ENCODE measurements at regions not wholly inside any gene's neighbourhood (a gene's known extent, or its start where the extent isn't known, plus 50 kb on each side); places are given as distances from the start of the nearest gene placed in this dataset.

DNA sequence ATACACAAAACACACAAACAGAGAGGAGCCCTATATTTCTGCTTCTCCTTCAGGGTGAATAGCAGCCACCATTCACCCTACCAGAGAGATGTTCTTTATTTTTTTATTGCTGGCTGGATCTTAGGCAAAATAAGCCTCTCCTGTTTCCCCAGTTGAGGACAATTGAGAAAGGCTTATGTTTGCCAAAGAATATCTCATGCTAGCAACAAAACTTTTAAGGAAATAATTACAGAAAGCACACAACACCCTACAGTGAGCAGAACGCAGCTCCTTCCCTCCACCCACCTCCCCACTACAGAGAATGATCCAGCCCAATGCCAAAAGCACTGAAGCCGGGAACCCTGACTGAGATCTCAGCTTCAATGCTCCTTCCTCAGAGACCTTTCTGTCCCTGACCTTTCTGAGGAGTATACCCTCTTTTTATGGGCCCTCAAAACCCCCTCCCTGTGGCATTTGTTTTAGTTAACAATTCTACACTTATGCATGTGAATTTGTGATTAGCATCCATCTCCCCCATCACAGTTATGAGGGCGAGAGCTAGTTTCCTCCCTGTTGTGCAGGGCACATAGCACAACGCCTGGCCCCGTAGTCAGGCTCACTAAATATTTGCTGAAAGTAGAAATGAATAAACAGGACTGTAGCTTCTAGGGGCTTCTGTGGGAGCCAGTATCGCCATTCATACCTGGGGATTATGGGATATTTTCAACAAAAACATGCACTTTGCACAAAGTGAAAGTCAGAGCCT lies 491.6 kb upstream of the CDH4 start:
- Histone ChIP-seq H3K4me1 (replicated peaks) (no peaks in the 10 kb centered on the region), H3K36me3 (no peaks in the 10 kb centered on the region), H3K9me3 (replicated peaks) (no peaks in the 10 kb centered on the region), H3K27ac (no peak overlapping the region), H3K27me3 (replicated peaks) (no peaks in the 10 kb centered on the region), H3K4me3 (no peak overlapping the region)
- no peak for DNase-seq (ENCODE audit: low read depth in 1 of 2, low spot score in 2 of 2)

DNA sequence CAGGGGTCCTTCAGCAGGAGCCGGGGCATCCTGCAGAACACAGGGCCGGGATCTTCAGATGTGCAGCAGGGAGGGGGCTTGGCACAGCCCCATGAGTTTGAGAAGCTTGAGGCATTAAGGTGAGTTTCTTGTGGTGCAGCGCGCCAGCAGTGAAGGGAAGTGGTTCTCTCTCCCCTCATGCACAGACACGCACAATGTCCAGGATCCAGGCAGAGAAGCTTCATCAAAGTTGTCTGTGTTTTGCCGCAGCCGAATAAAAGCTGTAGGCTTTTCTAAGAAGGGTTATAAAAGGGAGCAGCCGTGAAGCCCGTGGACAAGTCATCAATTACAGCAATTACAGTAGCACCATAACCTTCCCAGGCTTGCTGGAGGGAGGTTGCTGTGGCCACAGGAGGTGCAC lies 491.0 kb upstream of the CDH4 start:
- no peak for DNase-seq (ENCODE audit: low read depth in 1 of 2, low spot score in 2 of 2)
- no peaks in the 10 kb centered on the region for H3K27me3 ChIP-seq (replicated peaks)
- H3K36me3 ChIP-seq = no peaks in the 10 kb centered on the region
- H3K27ac ChIP-seq = no peak overlapping the region
- no peak overlapping the region for H3K4me3 ChIP-seq
- no peaks in the 10 kb centered on the region for H3K9me3 ChIP-seq (replicated peaks)
- H3K4me1 ChIP-seq (replicated peaks) = no peaks in the 10 kb centered on the region

DNA sequence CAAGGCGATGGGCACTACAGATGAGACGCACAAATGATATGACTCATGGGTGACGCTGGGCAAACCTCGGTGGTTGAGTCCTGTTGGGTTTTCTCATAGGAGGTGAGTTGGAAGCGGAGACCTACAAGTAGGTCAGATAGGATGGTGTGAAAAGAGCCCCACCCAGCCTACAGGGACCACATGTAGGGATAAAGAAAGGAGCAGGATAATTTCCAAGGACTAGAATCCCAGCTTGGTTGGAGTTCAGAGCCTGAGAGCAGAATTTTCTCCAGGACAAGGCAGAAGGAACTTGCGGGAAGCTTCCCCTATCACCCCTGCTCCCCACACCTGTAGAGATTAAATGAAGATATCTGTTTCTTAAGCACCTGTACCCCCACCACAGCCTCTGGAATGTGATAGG lies 489.7 kb upstream of the CDH4 start:
- H3K27ac ChIP-seq = no peak overlapping the region
- no peaks in the 10 kb centered on the region for H3K4me1 ChIP-seq (replicated peaks)
- H3K4me3 ChIP-seq = no peak overlapping the region
- no peaks in the 10 kb centered on the region for H3K9me3 ChIP-seq (replicated peaks)
- H3K27me3 ChIP-seq (replicated peaks) = no peaks in the 10 kb centered on the region
- no peak for DNase-seq (ENCODE audit: low read depth in 1 of 2, low spot score in 2 of 2)
- H3K36me3 ChIP-seq = no peaks in the 10 kb centered on the region

DNA sequence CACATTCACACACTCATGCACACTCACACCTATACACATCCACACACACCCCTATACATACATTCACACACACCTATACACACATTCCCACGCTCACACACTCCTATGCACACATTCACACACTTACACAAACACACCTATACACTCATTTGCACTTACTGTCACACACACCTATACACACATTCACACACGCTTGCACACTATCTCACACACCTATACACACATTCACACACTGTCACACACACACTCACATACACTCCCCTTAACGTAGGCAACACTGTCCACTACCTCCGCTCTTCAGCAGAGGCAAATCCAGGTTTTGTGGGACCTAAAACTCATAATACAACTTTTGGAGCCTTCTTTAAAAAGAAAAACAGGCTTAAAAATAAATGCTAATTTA lies 487.7 kb upstream of the CDH4 start:
- H3K4me3 ChIP-seq = no peak overlapping the region
- no peaks in the 10 kb centered on the region for H3K4me1 ChIP-seq (replicated peaks)
- H3K9me3 ChIP-seq (replicated peaks) = no peaks in the 10 kb centered on the region
- no peaks in the 10 kb centered on the region for H3K27me3 ChIP-seq (replicated peaks)
- H3K27ac ChIP-seq = no peak overlapping the region
- no peak for DNase-seq (ENCODE audit: low read depth in 1 of 2, low spot score in 2 of 2)
- no peaks in the 10 kb centered on the region for H3K36me3 ChIP-seq

DNA sequence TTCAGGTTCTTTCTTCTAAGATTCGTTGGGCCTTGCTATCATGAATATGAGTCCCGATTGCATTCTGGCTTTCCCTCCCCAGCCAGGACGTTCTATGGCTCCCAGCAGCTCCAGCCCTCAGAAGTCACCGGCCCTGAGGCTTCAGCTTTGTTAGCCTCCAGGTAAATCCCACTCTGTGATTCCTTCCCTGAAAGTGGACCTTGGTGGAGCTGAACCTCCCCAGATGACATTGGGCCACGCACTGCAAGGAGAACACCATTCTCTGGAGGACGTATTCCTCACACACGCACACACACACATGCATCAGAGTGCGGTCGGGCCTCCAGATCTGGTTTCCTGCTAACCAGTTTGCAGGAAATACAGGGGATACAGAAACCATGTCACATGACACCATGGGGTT lies 487.3 kb upstream of the CDH4 start:
- Histone ChIP-seq H3K4me1 (replicated peaks) (no peaks in the 10 kb centered on the region), H3K27ac (no peak overlapping the region), H3K9me3 (replicated peaks) (no peaks in the 10 kb centered on the region), H3K36me3 (no peaks in the 10 kb centered on the region), H3K27me3 (replicated peaks) (no peaks in the 10 kb centered on the region), H3K4me3 (no peak overlapping the region)
- DNase-seq (ENCODE audit: low read depth in 1 of 2, low spot score in 2 of 2) = no peak

DNA sequence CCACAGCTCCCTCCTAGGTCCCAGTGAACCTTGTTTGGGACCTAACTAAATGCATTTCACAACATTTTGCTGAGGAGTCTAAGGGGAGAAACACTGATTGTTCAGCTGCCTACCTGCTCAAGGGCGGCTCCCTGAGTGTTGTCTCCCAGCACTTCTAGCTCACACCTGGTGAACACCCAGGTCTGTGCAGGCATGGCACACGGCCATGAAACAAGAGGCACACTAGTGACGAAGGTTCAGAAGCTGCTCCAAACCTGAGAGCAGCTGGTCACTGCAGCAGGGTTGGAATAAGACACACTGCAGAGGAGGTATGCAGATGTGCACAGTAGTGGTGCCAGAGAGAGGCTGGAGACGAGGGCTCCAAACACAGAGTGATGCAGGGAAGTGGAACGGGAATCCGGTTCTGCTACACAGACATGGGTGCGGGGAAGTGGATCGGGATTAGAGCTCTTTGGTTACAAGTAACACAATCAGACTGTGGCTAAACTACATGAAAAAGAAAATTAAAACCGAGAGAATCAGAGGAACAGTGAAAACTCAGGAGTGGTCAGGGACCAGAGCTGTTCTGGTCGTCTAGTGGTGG lies 486.1 kb upstream of the CDH4 start:
- Histone ChIP-seq H3K9me3 (replicated peaks) (no peaks in the 10 kb centered on the region; the same call in 1 of the 2 replicates), H3K27ac (no peak overlapping the region), H3K4me1 (replicated peaks) (no peaks in the 10 kb centered on the region), H3K27me3 (replicated peaks) (no peaks in the 10 kb centered on the region), H3K4me3 (no peak overlapping the region), H3K36me3 (no peaks in the 10 kb centered on the region)
- DNase-seq (ENCODE audit: low read depth in 1 of 2, low spot score in 2 of 2) = no peak

DNA sequence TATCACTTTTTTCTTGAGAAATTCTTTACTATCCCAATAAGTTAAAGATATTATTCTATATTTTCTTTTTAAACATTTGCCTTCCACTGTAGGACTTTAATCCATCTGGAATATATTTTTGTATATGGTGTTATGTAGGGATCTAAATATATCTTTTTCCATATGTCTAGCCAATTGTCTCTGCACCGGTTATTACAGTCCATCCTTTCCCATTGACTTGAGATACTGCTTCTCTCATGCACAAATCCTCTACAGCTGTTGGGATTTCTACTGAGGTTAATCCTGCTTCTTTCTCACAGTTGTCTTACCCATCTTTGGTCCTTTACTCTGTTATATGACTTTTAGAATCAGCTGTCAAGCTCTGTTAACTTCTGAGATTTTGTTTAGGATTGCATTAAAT lies 483.8 kb upstream of the CDH4 start:
- no peaks in the 10 kb centered on the region for H3K4me1 ChIP-seq (replicated peaks)
- no peak overlapping the region for H3K4me3 ChIP-seq
- H3K27me3 ChIP-seq (replicated peaks) = no peaks in the 10 kb centered on the region
- DNase-seq (ENCODE audit: low read depth in 1 of 2, low spot score in 2 of 2) = no peak
- H3K27ac ChIP-seq = no peak overlapping the region
- H3K9me3 ChIP-seq (replicated peaks) = no peaks in the 10 kb centered on the region; the same call in 1 of the 2 replicates
- no peaks in the 10 kb centered on the region for H3K36me3 ChIP-seq

DNA sequence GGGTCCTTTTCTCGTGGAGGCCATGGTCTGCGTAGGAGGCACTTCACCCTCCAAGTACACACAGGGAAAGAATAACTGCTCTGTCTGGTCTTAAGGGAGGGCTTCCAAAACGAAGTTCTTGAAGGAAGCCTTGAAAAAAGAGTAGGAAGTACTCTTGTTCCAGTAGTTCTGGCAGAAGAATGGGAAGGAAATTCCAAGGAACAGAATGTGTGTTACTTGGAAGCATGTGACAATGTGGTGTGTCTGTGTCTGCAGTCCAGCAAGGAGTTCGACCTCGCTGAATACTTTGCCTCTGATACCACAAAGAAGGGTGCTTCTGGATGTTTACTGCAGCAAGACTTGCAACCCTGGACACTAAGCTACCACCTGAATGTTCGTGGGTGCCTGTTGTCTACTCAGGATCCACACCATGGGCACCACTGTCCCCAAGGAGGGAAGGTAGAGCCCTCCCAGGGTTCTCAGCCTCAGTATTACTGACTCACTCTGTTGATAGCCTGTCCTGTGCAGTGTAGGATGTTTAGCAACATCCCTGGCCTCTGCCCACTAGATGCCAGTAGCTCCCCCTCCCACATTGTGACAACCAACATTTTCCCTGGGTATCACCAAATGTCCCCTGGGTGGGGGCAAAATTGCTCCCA lies 471.6 kb upstream of the CDH4 start:
- DNase-seq (ENCODE audit: low read depth in 1 of 2, low spot score in 2 of 2) = no peak
- Histone ChIP-seq H3K27ac (no peak overlapping the region), H3K4me1 (replicated peaks) (no peaks in the 10 kb centered on the region), H3K9me3 (replicated peaks) (no peaks in the 10 kb centered on the region), H3K4me3 (no peak overlapping the region), H3K27me3 (replicated peaks) (no peaks in the 10 kb centered on the region), H3K36me3 (no peaks in the 10 kb centered on the region)

DNA sequence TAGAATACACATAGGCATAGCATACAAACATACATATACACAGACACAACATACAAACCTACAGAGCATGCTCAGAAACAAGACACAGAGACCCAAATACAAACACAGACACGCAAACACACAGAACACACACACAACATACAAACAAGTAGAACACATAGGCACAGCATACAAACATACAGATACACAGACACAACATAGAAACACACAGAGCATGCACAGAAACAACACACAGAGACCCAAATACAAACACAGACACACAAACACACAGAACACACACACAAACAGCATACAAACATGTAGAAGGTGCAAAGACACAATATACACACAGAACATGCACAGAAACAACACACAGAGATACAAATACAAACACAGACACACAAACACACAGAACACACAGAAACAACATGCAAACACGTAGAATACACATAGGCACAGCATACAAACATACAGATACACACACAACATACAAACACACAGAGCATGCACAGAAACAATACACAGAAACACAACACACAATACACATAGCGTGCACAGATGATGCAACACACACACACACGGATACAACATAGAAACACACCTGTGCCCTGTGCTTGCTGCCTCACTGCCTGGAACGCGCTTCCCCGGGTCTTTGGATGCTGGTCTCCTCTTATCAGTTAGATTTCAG lies 469.0 kb upstream of the CDH4 start:
- no peaks in the 10 kb centered on the region for H3K27me3 ChIP-seq (replicated peaks)
- H3K4me3 ChIP-seq = no peak overlapping the region
- H3K36me3 ChIP-seq = no peaks in the 10 kb centered on the region
- no peak for DNase-seq (ENCODE audit: low read depth in 1 of 2, low spot score in 2 of 2)
- H3K27ac ChIP-seq = no peak overlapping the region
- no peaks in the 10 kb centered on the region for H3K9me3 ChIP-seq (replicated peaks)
- H3K4me1 ChIP-seq (replicated peaks) = no peaks in the 10 kb centered on the region

DNA sequence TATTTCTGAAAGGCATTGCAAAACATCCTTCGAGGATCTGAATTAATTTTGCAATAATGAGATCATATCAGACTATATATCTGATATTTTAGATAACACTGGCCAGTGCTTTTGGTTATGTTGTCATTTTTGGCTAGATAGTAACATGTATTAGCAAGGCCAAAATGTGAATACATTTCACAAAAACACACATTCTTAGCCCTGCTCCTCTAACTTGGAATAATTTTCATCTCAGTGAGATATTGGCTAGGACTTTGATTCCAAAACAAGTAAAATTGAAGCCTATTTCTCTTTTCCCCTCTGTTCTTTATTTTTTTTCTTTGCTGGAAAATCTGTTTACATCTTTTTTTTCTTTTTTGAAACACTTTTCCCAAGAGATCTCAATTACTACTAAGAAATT lies 466.8 kb upstream of the CDH4 start:
- no peak overlapping the region for H3K4me3 ChIP-seq
- no peaks in the 10 kb centered on the region for H3K9me3 ChIP-seq (replicated peaks)
- no peaks in the 10 kb centered on the region for H3K27me3 ChIP-seq (replicated peaks)
- no peak for DNase-seq (ENCODE audit: low read depth in 1 of 2, low spot score in 2 of 2)
- no peaks in the 10 kb centered on the region for H3K4me1 ChIP-seq (replicated peaks)
- H3K36me3 ChIP-seq = no peaks in the 10 kb centered on the region
- no peak overlapping the region for H3K27ac ChIP-seq

DNA sequence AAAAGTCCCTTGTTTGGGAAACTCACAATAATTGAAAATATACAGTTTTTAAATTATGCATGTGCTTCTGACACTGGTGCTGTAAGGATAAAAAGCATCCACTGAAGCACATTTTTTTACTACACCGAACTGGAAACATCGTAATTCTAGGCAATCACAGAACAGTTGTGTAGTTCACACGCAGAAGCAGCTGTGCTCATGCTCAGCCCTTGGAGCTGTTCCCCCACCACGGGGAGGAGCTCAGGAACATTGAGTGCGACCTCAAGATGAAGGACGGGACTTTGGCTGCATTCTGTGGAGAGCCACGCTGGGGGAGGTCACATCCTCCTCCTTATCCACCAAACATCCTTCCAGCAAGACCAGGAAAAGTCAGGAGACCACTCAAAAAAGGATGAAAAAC lies 466.3 kb upstream of the CDH4 start:
- Histone ChIP-seq H3K27ac (no peak overlapping the region), H3K27me3 (replicated peaks) (no peaks in the 10 kb centered on the region), H3K36me3 (no peaks in the 10 kb centered on the region), H3K9me3 (replicated peaks) (no peaks in the 10 kb centered on the region), H3K4me1 (replicated peaks) (no peaks in the 10 kb centered on the region), H3K4me3 (no peak overlapping the region)
- DNase-seq (ENCODE audit: low read depth in 1 of 2, low spot score in 2 of 2) = no peak

DNA sequence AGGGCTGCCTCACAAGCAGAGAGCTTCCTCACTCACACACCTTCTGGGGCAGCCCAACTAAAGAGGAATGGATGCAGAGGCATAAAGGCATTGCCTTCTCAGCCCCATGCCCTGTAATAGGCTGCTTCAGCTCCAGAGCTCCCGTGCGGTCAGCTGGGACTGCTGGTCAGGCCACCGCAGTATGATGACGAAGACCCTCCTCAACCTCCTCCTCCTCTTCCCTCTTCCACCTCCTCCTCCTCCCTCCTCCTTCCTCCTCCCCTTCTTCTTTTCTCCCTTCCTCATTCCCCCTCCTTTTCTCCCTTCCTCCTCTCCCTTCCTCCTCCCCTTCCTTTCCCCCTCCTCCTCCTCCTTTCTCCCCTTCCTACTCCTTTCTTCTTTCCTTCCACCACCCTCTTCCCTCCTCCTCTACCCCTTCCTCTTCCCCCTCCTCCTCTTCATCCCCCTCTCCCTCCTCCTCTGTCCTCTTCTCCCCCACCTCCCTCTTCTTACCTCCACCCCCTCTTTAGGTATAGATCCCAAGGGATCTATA lies 465.3 kb upstream of the CDH4 start:
- Histone ChIP-seq H3K4me1 (replicated peaks) (no peaks in the 10 kb centered on the region), H3K4me3 (no peak overlapping the region), H3K27ac (no peak overlapping the region), H3K27me3 (replicated peaks) (no peaks in the 10 kb centered on the region), H3K36me3 (no peaks in the 10 kb centered on the region), H3K9me3 (replicated peaks) (no peaks in the 10 kb centered on the region)
- DNase-seq (ENCODE audit: low read depth in 1 of 2, low spot score in 2 of 2) = no peak

DNA sequence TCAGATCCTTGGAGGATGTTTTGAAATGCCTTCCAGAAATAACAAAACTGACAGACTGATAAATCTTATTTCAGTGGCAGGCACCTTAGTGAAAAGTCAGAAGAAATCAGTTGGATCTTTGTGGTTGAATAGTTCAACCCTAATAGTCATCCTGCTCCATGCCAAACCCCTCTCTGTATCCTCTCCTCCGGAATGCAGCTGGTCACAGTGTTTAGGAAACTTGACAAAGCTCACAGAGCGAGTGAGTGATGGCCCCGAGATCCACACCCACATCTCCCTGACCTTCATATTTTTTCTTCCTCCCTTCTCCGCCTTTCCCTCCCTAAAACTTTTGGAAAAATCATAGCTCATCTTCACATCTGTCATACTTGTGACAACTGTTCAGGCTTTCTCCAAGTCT lies 464.8 kb upstream of the CDH4 start:
- no peaks in the 10 kb centered on the region for H3K4me1 ChIP-seq (replicated peaks)
- H3K36me3 ChIP-seq = no peaks in the 10 kb centered on the region
- no peaks in the 10 kb centered on the region for H3K9me3 ChIP-seq (replicated peaks)
- no peaks in the 10 kb centered on the region for H3K27me3 ChIP-seq (replicated peaks)
- no peak overlapping the region for H3K4me3 ChIP-seq
- no peak overlapping the region for H3K27ac ChIP-seq
- DNase-seq (ENCODE audit: low read depth in 1 of 2, low spot score in 2 of 2) = no peak

DNA sequence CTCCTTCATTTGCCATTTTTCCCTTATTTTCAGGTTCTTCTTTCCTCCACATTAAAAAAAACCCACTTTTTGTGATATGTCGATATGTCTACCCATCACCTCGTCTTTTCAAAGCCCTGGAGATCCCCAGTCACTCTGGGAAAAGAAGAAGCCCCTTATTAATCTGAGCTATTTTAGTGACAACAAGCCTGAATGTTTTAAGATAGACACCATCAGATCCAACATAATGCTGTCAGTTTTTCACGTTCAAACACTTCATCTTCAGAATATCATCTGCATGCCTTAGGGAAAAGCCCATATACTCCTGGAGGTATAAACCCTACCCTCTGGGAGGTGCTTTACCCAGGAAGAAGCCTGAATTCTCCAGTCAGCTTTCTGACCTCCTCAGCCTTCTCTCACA lies 464.0 kb upstream of the CDH4 start:
- no peaks in the 10 kb centered on the region for H3K9me3 ChIP-seq (replicated peaks)
- no peaks in the 10 kb centered on the region for H3K4me1 ChIP-seq (replicated peaks)
- no peak for DNase-seq (ENCODE audit: low read depth in 1 of 2, low spot score in 2 of 2)
- no peaks in the 10 kb centered on the region for H3K27me3 ChIP-seq (replicated peaks)
- no peaks in the 10 kb centered on the region for H3K36me3 ChIP-seq
- no peak overlapping the region for H3K4me3 ChIP-seq
- H3K27ac ChIP-seq = no peak overlapping the region
